GM12891 (cell line): ENCODE measurements at regions not wholly inside any gene's neighbourhood (a gene's known extent, or its start where the extent isn't known, plus 50 kb on each side); places are given as distances from the start of the nearest gene placed in this dataset.

Source experiments
- POLR2A ChIP-seq: IDR thresholded peaks from 2 replicates; pipeline ENCODE4 v1.6.1; 2011; ENCODE audit warnings: low read depth, low read length, control low read depth
- POLR2AphosphoS5 ChIP-seq: IDR thresholded peaks from 2 replicates; pipeline ENCODE4 v1.6.1; 2011; ENCODE audit warnings: low read depth, low read length, control low read depth
- SPI1 ChIP-seq: IDR thresholded peaks from 2 replicates; pipeline ENCODE4 v1.6.1; 2011; ENCODE audit warnings: low read depth, low read length, control low read depth
- TAF1 ChIP-seq: IDR thresholded peaks from 2 replicates; pipeline ENCODE4 v1.6.1; 2011; ENCODE audit warnings: low read depth, low read length, control low read depth

GRCh38 chr13:53422415-53422814, 393.8 kb downstream of the OLFM4 start:
- no peak for TF ChIP-seq TAF1
- TF ChIP-seq POLR2A, result no peak
- no peak for TF ChIP-seq SPI1
- no peak for TF ChIP-seq POLR2AphosphoS5
